GM12872 (cell line): ENCODE measurements at regions not wholly inside any gene's neighbourhood (a gene's known extent, or its start where the extent isn't known, plus 50 kb on each side); places are given as distances from the start of the nearest gene placed in this dataset.

Experiments used
- CTCF ChIP-seq: IDR thresholded peaks from 3 replicates; pipeline ENCODE4 v1.5.1; 2011; ENCODE audit warnings: low read depth, mild to moderate bottlenecking, low read length, moderate library complexity; ENCODE audit not compliant: insufficient read depth

- TF ChIP-seq CTCF = no peak
Measured at GRCh38 chr4:136909626-136910025, 622.7 kb downstream of the PCDH18 start.

DNA sequence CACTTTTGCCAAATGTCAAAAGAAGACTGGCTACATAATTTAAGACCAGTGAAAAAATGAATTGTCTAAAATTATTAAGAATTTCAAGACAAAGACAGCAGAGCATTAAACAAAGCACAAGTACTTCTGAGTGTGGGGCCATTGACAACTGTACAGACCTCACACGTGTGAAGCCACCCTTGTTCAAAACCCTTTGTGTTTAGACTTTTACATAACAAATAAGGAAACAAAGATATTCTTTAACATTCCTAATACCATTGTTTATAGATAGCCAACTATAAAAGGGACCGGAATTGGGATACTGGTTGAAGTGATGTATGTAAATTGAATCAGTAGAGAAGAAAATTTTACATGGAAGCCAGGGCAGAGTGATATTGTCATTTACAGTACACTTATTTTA, 624.2 kb downstream of the PCDH18 start:
- no peak for TF ChIP-seq CTCF

- no peak for TF ChIP-seq CTCF
Measured at GRCh38 chr4:136900696-136901095, 631.6 kb downstream of the PCDH18 start.

DNA sequence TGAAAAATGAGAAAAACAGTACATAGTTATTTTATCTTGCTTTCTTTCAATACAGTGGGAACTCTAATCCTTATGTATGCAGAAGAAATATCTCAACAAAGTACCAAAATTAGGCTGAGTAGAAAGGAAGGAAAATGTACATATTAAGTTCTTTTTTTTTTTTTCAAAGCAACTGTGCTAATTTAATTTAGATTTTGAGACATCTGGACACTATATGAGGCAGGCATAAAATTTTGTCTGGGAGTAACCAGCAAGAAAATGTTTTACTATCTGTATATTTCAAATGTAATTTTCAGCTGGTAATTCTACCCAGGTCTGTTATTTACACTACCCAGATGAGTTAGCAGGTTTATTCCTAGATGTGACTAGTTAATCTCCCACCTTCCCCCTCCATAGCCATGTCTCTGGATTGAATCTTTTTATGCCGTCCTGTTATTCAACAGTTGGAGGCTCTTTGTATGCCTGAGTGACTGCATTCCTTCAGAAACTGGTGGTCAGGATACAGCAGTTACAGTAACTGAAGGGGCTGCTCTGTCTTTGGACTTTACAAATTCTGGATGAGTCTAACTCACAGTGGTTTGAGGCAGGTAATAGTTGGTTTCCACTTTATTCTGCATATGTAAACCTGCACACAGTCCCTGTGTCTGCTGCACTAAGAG, 633.6 kb downstream of the PCDH18 start:
- no peak for TF ChIP-seq CTCF

DNA sequence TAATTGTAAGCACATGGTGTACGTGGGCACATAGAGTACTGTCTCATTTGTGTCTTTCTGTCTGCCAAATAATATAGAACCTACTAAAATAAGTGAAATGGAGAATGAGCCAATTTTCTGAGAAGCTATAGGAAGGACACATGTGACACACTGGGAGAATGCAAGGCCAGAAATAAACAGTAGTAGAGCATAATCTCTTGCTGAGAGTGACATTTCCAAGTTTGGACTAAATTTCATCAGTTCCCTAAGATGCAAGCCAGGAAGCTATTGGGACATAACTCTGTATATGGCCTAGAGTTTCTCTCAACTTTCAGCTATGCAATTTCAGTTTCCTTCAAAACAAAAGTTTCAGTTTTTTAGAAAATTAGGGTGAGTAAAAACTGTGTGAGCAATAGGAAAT, 638.7 kb downstream of the PCDH18 start:
- no peak for TF ChIP-seq CTCF

DNA sequence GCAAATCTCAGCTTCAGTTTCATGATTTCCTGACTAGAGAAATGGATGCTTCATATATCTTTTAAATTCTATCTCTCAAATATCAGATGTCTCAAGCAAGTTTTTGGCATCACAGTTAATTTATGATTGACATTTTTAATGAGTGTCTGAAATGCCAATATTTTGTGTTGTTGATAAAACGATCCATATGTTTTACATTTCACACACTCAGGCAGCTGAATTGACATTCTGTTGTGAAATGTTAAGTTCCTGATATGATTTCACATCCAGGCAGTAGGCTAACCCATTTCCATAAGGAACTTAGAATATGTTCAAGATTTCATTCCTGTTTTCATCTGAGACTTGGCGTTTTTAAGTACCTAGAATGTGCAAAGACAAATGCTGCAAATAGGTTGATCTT, 650.6 kb downstream of the PCDH18 start:
- no peak for TF ChIP-seq CTCF

DNA sequence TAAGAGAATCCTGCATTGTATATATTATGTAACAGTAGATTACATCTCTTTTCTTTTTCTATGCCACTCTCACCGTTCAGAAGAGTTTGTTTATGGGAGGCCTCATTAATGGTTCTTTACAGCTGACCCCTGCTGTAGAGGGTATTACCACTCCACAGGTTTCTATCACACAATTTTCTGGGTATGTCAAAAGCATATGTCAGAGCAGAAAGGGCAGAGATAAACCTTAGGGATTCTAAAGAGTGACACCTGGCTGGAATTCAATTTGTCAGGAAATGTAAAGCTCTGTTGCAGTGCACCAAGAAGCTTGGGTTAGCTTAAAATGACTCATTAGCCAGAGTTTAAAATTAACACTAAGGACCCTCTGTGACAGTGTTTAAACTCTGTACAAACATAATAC, 658.7 kb downstream of the PCDH18 start:
- no peak for TF ChIP-seq CTCF
